NT2/D1 (cell line): ENCODE measurements at regions not wholly inside any gene's neighbourhood (a gene's known extent, or its start where the extent isn't known, plus 50 kb on each side); places are given as distances from the start of the nearest gene placed in this dataset.

Source experiments
- SUZ12 ChIP-seq: IDR thresholded peaks from 2 replicates; pipeline ENCODE4 v1.6.1; 2011; ENCODE audit not compliant: insufficient read length, insufficient read depth; ENCODE audit errors: extremely low read depth
- YY1 ChIP-seq: IDR thresholded peaks from 2 replicates; pipeline ENCODE4 v1.6.1; 2011; ENCODE audit not compliant: insufficient read length, insufficient read depth
- ZNF274 ChIP-seq: IDR thresholded peaks from 2 replicates; pipeline ENCODE4 v1.6.1; 2011; ENCODE audit warnings: mild to moderate bottlenecking, low read depth, low read length

DNA sequence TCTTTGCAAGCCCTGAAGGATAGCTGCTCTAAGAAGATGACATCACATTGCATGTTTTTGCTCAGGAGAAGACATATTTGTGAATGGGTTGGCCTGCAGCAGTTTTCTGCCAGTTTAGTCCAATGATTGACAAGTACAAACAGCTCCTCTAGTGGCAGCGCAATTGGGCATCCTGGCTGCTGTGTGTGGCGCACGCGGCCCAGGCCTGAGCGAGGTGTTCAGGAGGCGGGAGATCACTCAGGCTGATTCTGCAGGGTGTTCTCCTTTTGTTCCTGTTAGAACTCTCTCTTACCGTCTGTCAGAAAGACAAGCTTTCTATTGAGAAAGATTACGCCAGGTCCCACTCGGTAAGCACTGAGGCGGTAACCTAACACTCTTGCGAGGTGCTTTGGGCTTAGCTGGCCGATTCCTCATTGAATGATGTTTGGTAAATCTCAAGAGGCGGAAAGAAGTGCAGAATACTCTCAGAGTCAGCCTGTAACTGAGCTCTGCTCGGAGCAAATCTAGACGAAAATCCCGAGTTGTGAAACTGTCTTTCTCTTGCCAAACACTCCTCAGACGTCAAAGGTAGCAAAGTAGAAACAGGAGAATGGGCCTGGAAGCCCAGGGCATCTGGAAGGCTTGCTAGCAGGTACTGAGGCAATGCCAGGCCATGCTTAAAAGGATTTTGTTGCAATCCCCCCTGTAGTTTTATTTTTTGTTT, 219.2 kb upstream of the BMPER start:
- TF ChIP-seq ZNF274 (no peak), YY1 (no peak), SUZ12 (no peak)
